Urinary bladder (tissue), 3 donors: ENCODE measurements at regions not wholly inside any gene's neighbourhood (a gene's known extent, or its start where the extent isn't known, plus 50 kb on each side); places are given as distances from the start of the nearest gene placed in this dataset.

Experiments
- DNase-seq: peaks from one replicate; pipeline ENCODE4 v3.0.0-alpha.2; 2015; ENCODE audit errors: extremely low spot score
- H3K27ac ChIP-seq: one replicate; pipeline ENCODE4 v1.5.1; 2013; ENCODE audit warnings: low read depth, mild to moderate bottlenecking, moderate library complexity
- H3K36me3 ChIP-seq: one replicate; pipeline ENCODE4 v1.6.1; 2013; ENCODE audit warnings: mild to moderate bottlenecking, moderate library complexity; ENCODE audit not compliant: insufficient read depth
- H3K4me1 ChIP-seq: one replicate; pipeline ENCODE4 v1.6.1; 2013; ENCODE audit warnings: mild to moderate bottlenecking, moderate library complexity; ENCODE audit not compliant: insufficient read depth
- H3K4me3 ChIP-seq: one replicate; pipeline ENCODE4 v1.5.1; 2013; ENCODE audit warnings: low read depth, low read length
- WGBS: extraction: QIAGEN DNeasy Blood & Tissue Kit; methylation state at CpG from one replicate; pipeline ENCODE4 v1.1.7; 2013; 5-methylcytosine and 5-hydroxymethylcytosine counted together
- donor health status: healthy with polysubstance abuse.
- donor health status: healthy.

GRCh38 chr1:209398313-209398991 lies 185.1 kb upstream of the CAMK1G start:
- WGBS: 57% methylated on average over 5 of the region's 5 CpGs
- no peak overlapping the region for H3K27ac ChIP-seq
- no peaks in the 10 kb centered on the region for H3K4me1 ChIP-seq
- no peak overlapping the region for H3K4me3 ChIP-seq
- DNase-seq: no peak
- H3K36me3 ChIP-seq: no peaks in the 10 kb centered on the region

GRCh38 chr1:209399800-209400199 lies 183.7 kb upstream of the CAMK1G start:
- DNase-seq: no peak
- no peak overlapping the region for H3K4me3 ChIP-seq
- WGBS: 84% methylated on average over 1 of the region's 1 CpG
- no peaks in the 10 kb centered on the region for H3K36me3 ChIP-seq
- H3K27ac ChIP-seq: no peak overlapping the region
- no peaks in the 10 kb centered on the region for H3K4me1 ChIP-seq

- Histone ChIP-seq H3K4me1 (no peaks in the 10 kb centered on the region), H3K4me3 (no peak overlapping the region), H3K27ac (no peak overlapping the region), H3K36me3 (no peaks in the 10 kb centered on the region)
- DNase-seq: no peak
- 84% methylated on average over 7 of the region's 7 CpGs for WGBS
Measured at GRCh38 chr1:209400351-209401220, 182.9 kb upstream of the CAMK1G start.

- Histone ChIP-seq H3K4me1 (no peaks in the 10 kb centered on the region), H3K4me3 (no peak overlapping the region), H3K36me3 (no peaks in the 10 kb centered on the region), H3K27ac (no peak overlapping the region)
- 83% methylated on average over 2 of the region's 2 CpGs for WGBS
- DNase-seq: no peak
Measured at GRCh38 chr1:209402697-209403096, 180.8 kb upstream of the CAMK1G start.

- DNase-seq: no peak
- no peaks in the 10 kb centered on the region for H3K36me3 ChIP-seq
- H3K4me1 ChIP-seq: no peaks in the 10 kb centered on the region
- H3K4me3 ChIP-seq: no peak overlapping the region
- WGBS: 90% methylated on average over 7 of the region's 7 CpGs
- no peak overlapping the region for H3K27ac ChIP-seq
Measured at GRCh38 chr1:209403921-209404320, 179.6 kb upstream of the CAMK1G start.

GRCh38 chr1:209404577-209404976 lies 178.9 kb upstream of the CAMK1G start:
- no peak overlapping the region for H3K27ac ChIP-seq
- 65% methylated on average over 3 of the region's 3 CpGs for WGBS
- H3K4me1 ChIP-seq: no peaks in the 10 kb centered on the region
- H3K36me3 ChIP-seq: no peaks in the 10 kb centered on the region
- no peak for DNase-seq
- H3K4me3 ChIP-seq: no peak overlapping the region

GRCh38 chr1:209405183-209405814 lies 178.2 kb upstream of the CAMK1G start:
- no peak for DNase-seq
- no peak overlapping the region for H3K27ac ChIP-seq
- no peak overlapping the region for H3K4me3 ChIP-seq
- 60% methylated on average over 5 of the region's 5 CpGs for WGBS
- no peaks in the 10 kb centered on the region for H3K4me1 ChIP-seq
- H3K36me3 ChIP-seq: no peaks in the 10 kb centered on the region

GRCh38 chr1:209406168-209406567 lies 177.3 kb upstream of the CAMK1G start:
- H3K36me3 ChIP-seq: no peaks in the 10 kb centered on the region
- no peak overlapping the region for H3K4me3 ChIP-seq
- 65% methylated on average over 3 of the region's 3 CpGs for WGBS
- no peak overlapping the region for H3K27ac ChIP-seq
- no peak for DNase-seq
- H3K4me1 ChIP-seq: no peaks in the 10 kb centered on the region

- H3K4me1 ChIP-seq: no peaks in the 10 kb centered on the region
- no peak overlapping the region for H3K4me3 ChIP-seq
- WGBS: 93% methylated on average over 2 of the region's 2 CpGs
- no peaks in the 10 kb centered on the region for H3K36me3 ChIP-seq
- H3K27ac ChIP-seq: no peak overlapping the region
- no peak for DNase-seq
Measured at GRCh38 chr1:209406595-209406994, 176.9 kb upstream of the CAMK1G start.

GRCh38 chr1:209409780-209410179 lies 173.7 kb upstream of the CAMK1G start:
- Histone ChIP-seq H3K4me1 (no peaks in the 10 kb centered on the region), H3K36me3 (no peaks in the 10 kb centered on the region), H3K4me3 (no peak overlapping the region), H3K27ac (no peak overlapping the region)
- WGBS: 85% methylated on average over 2 of the region's 2 CpGs
- no peak for DNase-seq

GRCh38 chr1:209411491-209411929 lies 172.0 kb upstream of the CAMK1G start:
- no peaks in the 10 kb centered on the region for H3K36me3 ChIP-seq
- peak overlapping the region; percentile 62 for H3K27ac ChIP-seq
- H3K4me1 ChIP-seq: no peaks in the 10 kb centered on the region
- WGBS: 33% methylated on average over 3 of the region's 3 CpGs
- DNase-seq: no peak
- H3K4me3 ChIP-seq: no peak overlapping the region

GRCh38 chr1:209412036-209412435 lies 171.5 kb upstream of the CAMK1G start:
- H3K4me1 ChIP-seq: no peaks in the 10 kb centered on the region
- DNase-seq: no peak
- no peak overlapping the region for H3K27ac ChIP-seq
- no peaks in the 10 kb centered on the region for H3K36me3 ChIP-seq
- no peak overlapping the region for H3K4me3 ChIP-seq

GRCh38 chr1:209412566-209412965 lies 170.9 kb upstream of the CAMK1G start:
- Histone ChIP-seq H3K4me1 (no peaks in the 10 kb centered on the region), H3K36me3 (no peaks in the 10 kb centered on the region), H3K4me3 (no peak overlapping the region), H3K27ac (no peak overlapping the region)
- WGBS: 97% methylated on average over 1 of the region's 1 CpG
- no peak for DNase-seq

- Histone ChIP-seq H3K4me1 (no peaks in the 10 kb centered on the region), H3K36me3 (no peaks in the 10 kb centered on the region), H3K4me3 (no peak overlapping the region), H3K27ac (no peak overlapping the region)
- 90% methylated on average over 3 of the region's 3 CpGs for WGBS
- no peak for DNase-seq
Measured at GRCh38 chr1:209413062-209413461, 170.5 kb upstream of the CAMK1G start.
